IMR-90 (cell line): ENCODE measurements at regions not wholly inside any gene's neighbourhood (a gene's known extent, or its start where the extent isn't known, plus 50 kb on each side); places are given as distances from the start of the nearest gene placed in this dataset.

ENCODE experiments used
- ATAC-seq: fragments of 200-7000 bp; cut with Tn5 transposase; 2 replicates; pipeline ENCODE4 v1.9.1; 2020; ENCODE audit warnings: low read depth, mild to moderate bottlenecking, moderate library complexity
- BruUV-seq: library from RNA; stranded (reverse); fragments of 400-500 nt; replicated peaks from 2 replicates; lab custom pipeline; 2021; lab: Mats Ljungman, UMichigan
- CTCF ChIA-PET: fragments of 300-600 bp; formaldehyde crosslinking; extraction: SDS; loops from one replicate; lab custom pipeline; 2021; ENCODE audit warnings: antibody characterized with exemption; lab: Yijun Ruan, JAX
- POLR2A ChIA-PET: fragments of 300-600 bp; sonication (Branson Sonifier 250); formaldehyde crosslinking; loops from one replicate; lab custom pipeline; 2022; ENCODE audit warnings: antibody characterized with exemption; ENCODE audit not compliant: unreplicated experiment; lab: Charles Lee
- DNase-seq: peaks from one replicate; pipeline ENCODE4 v3.0.0; 2013
- H2AFZ ChIP-seq: replicated peaks from 2 replicates; pipeline ENCODE3; 2013; ENCODE audit warnings: low read length, mild to moderate bottlenecking; ENCODE audit not compliant: poor library complexity
- H2AK5ac ChIP-seq: 2 replicates; pipeline ENCODE4 v1.6.1; 2013; ENCODE audit warnings: low read depth, low read length, inconsistent platforms
- H2AK9ac ChIP-seq: replicated peaks from 2 replicates; pipeline ENCODE3; 2013; ENCODE audit warnings: mild to moderate bottlenecking, low read depth, low read length, moderate library complexity; ENCODE audit not compliant: poor library complexity
- H2BK120ac ChIP-seq: 2 replicates; pipeline ENCODE4 v1.6.1; 2013; ENCODE audit warnings: low read depth, low read length, inconsistent platforms
- H2BK15ac ChIP-seq: 3 replicates; pipeline ENCODE4 v1.6.1; 2013; ENCODE audit warnings: low read depth, low read length, inconsistent platforms
- H2BK20ac ChIP-seq: 2 replicates; pipeline ENCODE4 v1.6.1; 2013; ENCODE audit warnings: low read depth, mild to moderate bottlenecking, inconsistent platforms, low read length, moderate library complexity
- H2BK5ac ChIP-seq: 2 replicates; pipeline ENCODE4 v1.6.1; 2013; ENCODE audit warnings: mild to moderate bottlenecking, low read depth, low read length, inconsistent platforms; ENCODE audit not compliant: poor library complexity, severe bottlenecking
- H3K14ac ChIP-seq: replicated peaks from 2 replicates; pipeline ENCODE4 v1.6.1; 2013; ENCODE audit warnings: low read depth, low read length, inconsistent platforms
- H3K18ac ChIP-seq: 2 replicates; pipeline ENCODE4 v1.6.1; 2013; ENCODE audit warnings: low read depth, low read length, control low read depth
- H3K23ac ChIP-seq: 2 replicates; pipeline ENCODE4 v1.6.1; 2013; ENCODE audit warnings: low read depth, low read length, inconsistent platforms
- H3K27ac ChIP-seq: 2 replicates; pipeline ENCODE4 v1.5.1; 2013; ENCODE audit warnings: mild to moderate bottlenecking, control low read depth, low read length; ENCODE audit not compliant: insufficient read depth
- H3K27me3 ChIP-seq: 2 replicates; pipeline ENCODE4 v1.6.1; 2013; ENCODE audit warnings: low read length; ENCODE audit not compliant: control insufficient read depth, insufficient read depth
- H3K36me3 ChIP-seq: 2 replicates; pipeline ENCODE4 v1.6.1; 2013; ENCODE audit warnings: low read length, mixed read lengths; ENCODE audit not compliant: control insufficient read depth, insufficient read depth
- H3K4ac ChIP-seq: 2 replicates; pipeline ENCODE4 v1.6.1; 2013; ENCODE audit warnings: low read depth, low read length, inconsistent platforms
- H3K4me1 ChIP-seq: 2 replicates; pipeline ENCODE4 v1.6.1; 2013; ENCODE audit warnings: low read length, mixed read lengths; ENCODE audit not compliant: control insufficient read depth, insufficient read depth
- H3K4me2 ChIP-seq: 2 replicates; pipeline ENCODE4 v1.6.1; 2013; ENCODE audit warnings: low read depth, mild to moderate bottlenecking, control low read depth, low read length, moderate library complexity
- H3K4me3 ChIP-seq: 2 replicates; pipeline ENCODE4 v1.5.1; 2013; ENCODE audit warnings: low read depth, mild to moderate bottlenecking, control low read depth, low read length, moderate library complexity; ENCODE audit not compliant: insufficient read depth
- H3K56ac ChIP-seq: 2 replicates; pipeline ENCODE4 v1.6.1; 2013; ENCODE audit warnings: low read length, inconsistent platforms; ENCODE audit not compliant: insufficient read depth; ENCODE audit errors: extremely low read depth
- H3K79me1 ChIP-seq, 2 experiments: 2 replicates each; pipeline ENCODE4 v1.6.1; 2013; ENCODE audit warnings: low read length in 2 of 2, inconsistent platforms in 1 of 2, low read depth in 1 of 2
- H3K9ac ChIP-seq: 2 replicates; pipeline ENCODE4 v1.6.1; 2013; ENCODE audit warnings: low read depth, low read length, control low read depth
- H3K9me1 ChIP-seq: 2 replicates; pipeline ENCODE4 v1.6.1; 2013; ENCODE audit warnings: low read length, inconsistent platforms; ENCODE audit not compliant: insufficient read depth
- H3K9me3 ChIP-seq: 2 replicates; pipeline ENCODE4 v1.6.1; 2013; ENCODE audit warnings: low read length; ENCODE audit not compliant: control insufficient read depth, insufficient read depth
- H4K20me1 ChIP-seq: 2 replicates; pipeline ENCODE4 v1.6.1; 2013; ENCODE audit warnings: low read length, inconsistent platforms; ENCODE audit not compliant: insufficient read depth
- H4K5ac ChIP-seq: 2 replicates; pipeline ENCODE4 v1.6.1; 2013; ENCODE audit warnings: mild to moderate bottlenecking, low read depth, low read length, control low read depth
- H4K8ac ChIP-seq, 2 experiments: 2 replicates each; pipeline ENCODE4 v1.6.1; 2013; ENCODE audit warnings: low read depth in 2 of 2, low read length in 2 of 2, control low read depth in 1 of 2, inconsistent platforms in 1 of 2
- H4K91ac ChIP-seq: 2 replicates; pipeline ENCODE4 v1.6.1; 2013; ENCODE audit warnings: low read depth, low read length, inconsistent platforms; ENCODE audit not compliant: insufficient read depth
- BHLHE40 ChIP-seq: fragments of 150-350 bp; IDR thresholded peaks from 2 replicates; pipeline ENCODE4 v1.6.1; 2016; ENCODE audit warnings: mild to moderate bottlenecking, low read depth, low read length
- CEBPB ChIP-seq: IDR thresholded peaks from 2 replicates; pipeline ENCODE4 v1.6.1; 2012; ENCODE audit warnings: low read depth, low read length, improper control_type of control experiment
- CHD1 ChIP-seq: IDR thresholded peaks from 2 replicates; pipeline ENCODE4 v1.6.1; 2012; ENCODE audit warnings: low read depth, low read length, improper control_type of control experiment
- FOS ChIP-seq: fragments of 150-350 bp; IDR thresholded peaks from 2 replicates; pipeline ENCODE4 v1.6.1; 2016; ENCODE audit warnings: low read depth, low read length
- MAFK ChIP-seq: IDR thresholded peaks from 2 replicates; pipeline ENCODE4 v1.6.1; 2012; ENCODE audit warnings: low read depth, low read length, improper control_type of control experiment
- MXI1 ChIP-seq: IDR thresholded peaks from 2 replicates; pipeline ENCODE4 v1.6.1; 2012; ENCODE audit warnings: low read depth, mild to moderate bottlenecking, low read length, moderate library complexity, borderline replicate concordance
- NFE2L2 ChIP-seq: fragments of 150-350 bp; IDR thresholded peaks from 2 replicates; pipeline ENCODE4 v1.6.1; 2016; ENCODE audit warnings: low read depth, mild to moderate bottlenecking, low read length
- POLR2A ChIP-seq: IDR thresholded peaks from 2 replicates; pipeline ENCODE4 v1.6.1; 2012; ENCODE audit warnings: mild to moderate bottlenecking, low read depth, low read length
- RAD21 ChIP-seq: IDR thresholded peaks from 2 replicates; pipeline ENCODE4 v1.6.1; 2012; ENCODE audit warnings: low read length, improper control_type of control experiment
- RCOR1 ChIP-seq: IDR thresholded peaks from 2 replicates; pipeline ENCODE4 v1.6.1; 2012; ENCODE audit warnings: mild to moderate bottlenecking, low read length, improper control_type of control experiment; ENCODE audit not compliant: insufficient replicate concordance
- RFX5 ChIP-seq: IDR thresholded peaks from 2 replicates; pipeline ENCODE4 v1.8.0; 2012; ENCODE audit warnings: low read depth, mild to moderate bottlenecking, low read length, moderate library complexity
- SMC3 ChIP-seq: fragments of 150-350 bp; IDR thresholded peaks from 2 replicates; pipeline ENCODE4 v1.6.1; 2016; ENCODE audit warnings: low read depth, mild to moderate bottlenecking, antibody characterized with exemption, low read length, moderate library complexity
- WGBS, 2 experiments: methylation state at CpG; one replicate each; pipeline versions ENCODE4 v1.1.5 to v1.1.7; 2013; ENCODE audit warnings: missing lambda C conversion rate in 2 of 2; ENCODE audit not compliant: insufficient read length in 1 of 2; ENCODE audit errors: extremely low coverage in 2 of 2; 5-methylcytosine and 5-hydroxymethylcytosine counted together
- dilution Hi-C: fragments of 300-500 bp; cut with HindIII; formaldehyde crosslinking; loops from one replicate; pipeline ENCODE4 v1.14.3; 2018; ENCODE audit warnings: low sequenced_read_pairs; ENCODE audit not compliant: unreplicated experiment
- in situ Hi-C: fragments of 300-500 bp; cut with MboI; formaldehyde crosslinking; loops from 3 replicates; pipeline ENCODE4 v1.14.3; 2019; ENCODE audit warnings: low sequenced_read_pairs, inconsistent platforms, mixed read lengths
- intact Hi-C: fragments of 100-400 bp; cut with micrococcal nuclease; formaldehyde crosslinking; loops from 2 replicates; pipeline ENCODE4 v1.10.0; 2022

- Histone ChIP-seq H2BK20ac (no peak overlapping the region), H3K79me1 (no peaks in the 10 kb centered on the region), H4K91ac (no peak overlapping the region), H3K14ac (no peak overlapping the region), H3K27me3 (no peaks in the 10 kb centered on the region), H3K9me1 (no peaks in the 10 kb centered on the region), H4K5ac (no peak overlapping the region), H3K4me1 (no peaks in the 10 kb centered on the region), H3K9me3 (peaks cover 4% of the 10 kb centered on the region), H3K4me3 (no peak overlapping the region), H2AK5ac (no peak overlapping the region), H3K23ac (no peak overlapping the region), H2AK9ac (no peak overlapping the region), H4K8ac (no peak overlapping the region), H2BK15ac (no peak overlapping the region), H3K4me2 (no peak overlapping the region), H2BK5ac (no peak overlapping the region), H4K20me1 (no peaks in the 10 kb centered on the region), H3K4ac (no peak overlapping the region), H3K36me3 (no peaks in the 10 kb centered on the region), H3K18ac (no peak overlapping the region), H2BK120ac (no peak overlapping the region), H3K9ac (no peak overlapping the region), H2AFZ (no peak overlapping the region), H3K27ac (no peak overlapping the region), H3K56ac (no peak overlapping the region)
- no CpG with 5 or more reads among the region's 5 CpGs for whole genome bisulfite sequencing, 2 experiments
- no peak for DNase-seq
- intact Hi-C loops: no loop called here
- ChIA-PET POLR2A (no interaction called here), CTCF (no interaction called here)
- dilution Hi-C loops: no loop called here
- in situ Hi-C loops: no loop called here
- TF ChIP-seq CEBPB: no peak
- TF ChIP-seq RFX5: no peak
- TF ChIP-seq CHD1: no peak
- TF ChIP-seq POLR2A: no peak
- TF ChIP-seq FOS: no peak
- no peak for TF ChIP-seq RAD21
- no peak for TF ChIP-seq MAFK
- no peak for TF ChIP-seq MXI1
- no peak for TF ChIP-seq SMC3
- TF ChIP-seq NFE2L2: no peak
- TF ChIP-seq BHLHE40: no peak
- TF ChIP-seq RCOR1: no peak
- no peak for ATAC-seq
- no TSS peak for BruUV-seq
Measured at GRCh38 chr18:1413323-1413675, 508.6 kb downstream of the ADCYAP1 start.
